ENCODE measurements at regions not wholly inside any gene's neighbourhood (a gene's known extent, or its start where the extent isn't known, plus 50 kb on each side); places are given as distances from the start of the nearest gene placed in this dataset.

DNA sequence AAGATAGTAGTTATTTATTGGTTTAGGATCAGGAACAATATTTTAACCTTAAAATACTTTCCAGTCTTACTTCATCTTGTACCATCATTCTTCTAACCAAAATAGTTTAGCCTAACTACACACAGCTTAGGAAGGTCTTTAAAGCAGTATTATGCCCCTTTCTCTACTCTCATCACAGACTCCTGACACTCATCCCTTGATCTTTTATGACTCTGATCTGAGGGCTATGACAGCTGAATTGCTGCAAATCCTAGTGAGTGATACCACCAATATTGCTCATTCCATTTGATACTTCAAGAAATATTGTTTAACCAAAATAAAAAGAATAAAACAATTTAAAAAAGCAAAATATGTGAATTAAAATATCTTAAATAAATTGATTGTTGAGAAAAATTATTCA is 746.6 kb upstream of the ACO1 start:
- TF ChIP-seq, protein P1, sequence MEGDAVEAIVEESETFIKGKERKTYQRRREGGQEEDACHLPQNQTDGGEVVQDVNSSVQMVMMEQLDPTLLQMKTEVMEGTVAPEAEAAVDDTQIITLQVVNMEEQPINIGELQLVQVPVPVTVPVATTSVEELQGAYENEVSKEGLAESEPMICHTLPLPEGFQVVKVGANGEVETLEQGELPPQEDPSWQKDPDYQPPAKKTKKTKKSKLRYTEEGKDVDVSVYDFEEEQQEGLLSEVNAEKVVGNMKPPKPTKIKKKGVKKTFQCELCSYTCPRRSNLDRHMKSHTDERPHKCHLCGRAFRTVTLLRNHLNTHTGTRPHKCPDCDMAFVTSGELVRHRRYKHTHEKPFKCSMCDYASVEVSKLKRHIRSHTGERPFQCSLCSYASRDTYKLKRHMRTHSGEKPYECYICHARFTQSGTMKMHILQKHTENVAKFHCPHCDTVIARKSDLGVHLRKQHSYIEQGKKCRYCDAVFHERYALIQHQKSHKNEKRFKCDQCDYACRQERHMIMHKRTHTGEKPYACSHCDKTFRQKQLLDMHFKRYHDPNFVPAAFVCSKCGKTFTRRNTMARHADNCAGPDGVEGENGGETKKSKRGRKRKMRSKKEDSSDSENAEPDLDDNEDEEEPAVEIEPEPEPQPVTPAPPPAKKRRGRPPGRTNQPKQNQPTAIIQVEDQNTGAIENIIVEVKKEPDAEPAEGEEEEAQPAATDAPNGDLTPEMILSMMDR (IDR thresholded peaks at IDR 0.05; ENCODE audit: low read depth, low read length) = no peak
- no peak for TF ChIP-seq EZH2phosphoT487 (IDR thresholded peaks at IDR 0.05; ENCODE audit: low read depth)
